HG03139 (cell line): ENCODE measurements at regions not wholly inside any gene's neighbourhood (a gene's known extent, or its start where the extent isn't known, plus 50 kb on each side); places are given as distances from the start of the nearest gene placed in this dataset.
"Not testable (repeated sequence)": the region's sequence is repeated elsewhere in the genome, so short reads cannot be mapped to it uniquely, and the experiment has no call there.

Experiments
- ATAC-seq: cut with Tn5 transposase; IDR thresholded peaks from one replicate; pipeline ENCODE4 v1.9.1; 2021; ENCODE audit not compliant: unreplicated experiment

DNA sequence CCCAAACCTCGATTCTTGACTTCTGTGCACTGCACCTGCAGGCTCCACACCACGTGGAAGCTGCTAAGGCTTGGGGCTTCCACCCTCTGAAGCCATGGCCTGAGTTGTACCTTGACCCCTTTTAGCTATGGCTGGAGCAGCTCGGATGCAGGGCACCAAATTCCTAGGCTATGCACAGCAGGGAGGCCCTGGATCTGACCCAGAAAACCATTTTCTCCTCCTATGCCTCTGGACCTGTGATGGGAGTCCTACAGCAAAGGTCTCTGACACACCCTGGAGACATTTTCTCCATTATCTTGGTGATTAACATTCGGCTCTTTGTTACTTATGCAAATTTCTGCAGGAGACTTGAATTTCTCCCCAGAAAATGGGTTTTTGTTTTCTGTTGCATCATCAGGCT, 309.2 kb upstream of the DDI1 start:
- ATAC-seq: no peak

DNA sequence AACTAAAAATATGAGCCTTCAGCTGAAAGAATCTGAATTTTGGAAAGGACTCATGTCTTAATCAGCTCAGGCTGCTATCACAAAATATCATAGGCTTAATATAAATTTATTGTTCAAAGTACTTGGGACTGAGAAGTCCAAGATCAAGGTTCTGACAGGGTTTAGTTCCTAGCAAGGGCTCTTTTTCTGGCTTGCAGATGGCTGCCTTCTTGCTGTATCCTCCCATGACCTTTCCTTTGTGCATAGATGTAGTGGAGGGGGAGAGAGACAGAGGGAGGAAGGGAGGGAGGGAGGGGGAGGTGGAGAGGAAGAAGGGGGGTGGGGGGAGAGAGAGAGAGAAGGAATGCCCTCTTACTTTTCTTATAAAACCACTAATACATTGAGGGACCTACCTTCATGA, 306.8 kb upstream of the DDI1 start:
- ATAC-seq: no peak

DNA sequence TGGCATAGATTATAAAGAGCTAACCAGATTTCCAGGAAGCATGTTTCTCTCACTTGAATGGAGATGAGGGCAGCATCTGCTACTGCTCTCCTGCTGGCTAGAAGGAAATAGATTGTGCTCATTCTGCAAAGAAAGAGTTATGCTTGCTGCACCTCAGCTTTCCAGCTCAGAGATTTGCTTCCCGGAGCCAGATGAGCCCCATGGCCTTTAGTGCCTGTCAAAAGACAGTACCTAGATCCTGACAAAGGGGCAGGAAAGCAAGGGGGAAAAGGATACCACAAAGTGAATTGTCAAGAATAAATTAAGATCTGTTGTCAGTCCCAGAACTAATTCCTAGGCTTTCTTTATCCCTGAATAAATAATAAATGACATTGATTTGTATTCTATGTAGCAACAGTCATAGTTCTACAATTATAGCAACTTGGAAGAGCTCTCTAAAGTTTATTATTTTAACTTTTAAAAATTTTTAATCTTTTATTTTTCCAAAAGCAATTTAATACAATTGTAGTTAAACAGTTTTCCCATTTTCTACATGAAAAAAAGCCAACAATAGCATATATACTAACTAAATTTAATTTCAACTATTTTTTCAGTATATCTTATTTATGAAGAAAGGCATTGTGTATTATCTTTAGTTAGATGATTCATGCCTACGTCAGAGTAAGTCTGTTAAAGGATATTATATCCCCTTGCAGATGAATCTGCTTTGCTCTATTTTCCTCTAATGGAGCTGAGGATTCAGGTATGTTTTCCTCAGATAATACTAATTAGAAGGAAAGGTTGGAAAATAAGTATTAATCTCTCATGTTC, 306.1 kb upstream of the DDI1 start:
- no peak for ATAC-seq

DNA sequence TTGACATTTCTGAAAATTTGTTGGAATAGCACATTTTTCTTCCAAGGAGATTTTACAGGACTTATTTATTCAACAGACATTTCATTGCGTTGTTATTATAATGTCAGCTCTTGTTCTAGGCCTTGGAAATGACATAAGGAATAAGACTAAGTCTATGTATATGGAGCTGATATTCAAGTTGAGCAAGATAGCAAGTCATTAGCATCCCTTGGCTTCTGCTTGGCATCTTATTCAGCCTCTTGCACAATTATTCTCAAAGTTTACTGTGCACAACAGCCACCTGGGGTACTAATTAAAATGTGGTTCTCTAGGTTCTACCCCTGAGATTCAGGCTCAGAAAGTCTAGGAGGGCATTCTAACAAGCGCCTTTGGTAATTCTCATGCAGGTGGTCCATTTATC, 304.8 kb upstream of the DDI1 start:
- ATAC-seq: no peak

DNA sequence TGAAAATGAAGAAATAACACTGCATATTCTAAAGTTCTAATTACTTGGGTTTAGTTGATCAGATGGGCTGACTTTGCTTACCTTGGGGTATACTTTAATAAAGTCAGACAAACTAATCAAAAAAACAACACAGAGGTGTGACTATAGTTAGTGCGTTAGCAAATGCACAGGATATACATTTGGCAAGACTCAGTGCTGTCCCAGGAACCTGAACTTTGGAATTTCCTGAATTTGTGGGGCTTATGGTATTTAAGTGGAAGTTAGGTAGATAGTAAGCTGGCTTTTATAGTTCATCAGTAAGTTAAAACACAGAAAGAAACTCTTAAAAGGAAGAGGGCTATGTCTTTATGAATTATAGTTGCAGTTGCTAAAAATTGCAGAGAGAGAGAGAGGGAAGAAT, 302.6 kb upstream of the DDI1 start:
- ATAC-seq: no peak

DNA sequence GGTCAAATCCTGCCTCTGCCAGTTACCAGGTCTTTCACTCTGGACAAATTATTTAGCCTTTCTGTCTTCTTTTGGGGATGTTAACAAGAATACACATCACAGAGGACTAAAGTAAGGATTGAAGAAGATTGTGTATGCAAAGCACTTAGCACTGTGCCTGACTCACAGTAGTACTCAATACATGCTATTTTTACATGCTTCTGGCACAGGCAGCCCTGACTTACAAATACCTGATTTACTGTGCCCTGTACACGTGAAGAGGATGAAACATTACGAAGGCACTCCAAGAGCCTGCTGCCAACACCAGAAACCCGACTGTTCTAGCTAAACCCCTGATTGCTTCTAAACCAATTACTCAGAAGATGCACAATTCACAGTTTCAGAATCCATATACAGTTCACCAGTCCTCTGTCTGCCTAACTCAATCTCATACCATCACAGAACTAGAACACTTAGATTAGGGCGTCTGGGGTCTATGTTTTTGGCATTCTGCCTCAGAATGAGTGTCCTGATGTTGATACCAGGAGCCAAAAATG, 300.9 kb upstream of the DDI1 start:
- no peak for ATAC-seq

DNA sequence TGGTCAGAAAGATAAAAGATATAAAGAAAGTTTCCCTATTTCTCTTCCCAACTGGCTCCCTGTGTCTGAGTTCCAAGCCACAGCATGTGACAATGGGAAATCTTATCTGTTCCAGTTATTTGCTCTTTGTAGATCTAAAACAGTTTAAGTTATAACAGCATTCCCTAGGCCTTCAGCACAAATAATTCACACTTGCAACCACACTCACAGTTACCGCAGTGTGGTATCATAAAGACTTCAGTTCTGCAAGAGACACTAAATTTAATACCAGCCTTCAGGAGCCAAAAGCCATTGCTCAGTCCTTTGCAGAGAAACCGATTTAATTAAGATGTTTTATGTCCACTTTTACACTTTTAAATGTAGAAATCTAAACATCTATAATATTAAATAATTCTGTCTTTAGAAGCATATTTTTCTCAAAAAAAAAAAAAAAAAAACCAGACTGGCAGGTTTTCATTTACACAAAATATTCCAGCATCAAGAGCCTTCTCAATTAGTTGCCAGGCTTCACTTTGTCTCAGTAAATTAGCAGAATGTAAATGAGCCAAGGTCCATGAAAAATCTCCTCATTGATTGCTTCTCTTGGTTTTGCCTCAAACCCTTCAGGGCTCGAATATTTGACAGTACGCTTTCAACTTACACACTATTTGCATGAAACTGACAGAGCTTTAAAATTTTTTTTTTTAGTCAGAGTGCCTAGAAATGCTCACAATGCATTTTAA, 300.0 kb upstream of the DDI1 start:
- no peak for ATAC-seq

DNA sequence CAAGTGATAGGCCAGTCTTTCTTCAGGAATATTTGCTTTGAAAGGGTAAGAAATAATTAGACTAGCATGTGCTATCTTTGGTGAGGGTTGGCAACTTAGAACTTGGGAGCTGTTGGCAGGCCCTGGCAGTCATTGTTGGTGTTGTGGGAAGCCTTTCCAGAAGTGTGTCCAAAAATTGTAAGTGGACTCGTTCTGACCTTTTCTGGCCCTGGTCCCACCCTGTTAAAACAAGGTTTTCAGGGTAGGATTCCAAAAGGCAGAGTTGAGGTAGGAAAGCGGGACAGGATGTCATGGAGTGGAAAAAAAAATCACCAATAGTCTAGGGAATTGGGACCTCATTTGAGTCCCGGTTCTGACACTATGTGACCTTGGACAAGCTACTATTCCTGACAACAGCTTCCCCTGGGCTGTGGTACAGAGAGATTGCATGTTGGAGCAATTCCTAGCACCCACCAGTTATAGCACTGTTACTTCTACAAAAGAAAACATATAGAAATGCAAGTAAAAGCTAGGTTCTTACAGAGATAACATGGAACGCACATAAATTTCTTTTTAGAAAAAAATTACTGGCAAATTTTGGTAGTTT, 299.3 kb upstream of the DDI1 start:
- no peak for ATAC-seq

DNA sequence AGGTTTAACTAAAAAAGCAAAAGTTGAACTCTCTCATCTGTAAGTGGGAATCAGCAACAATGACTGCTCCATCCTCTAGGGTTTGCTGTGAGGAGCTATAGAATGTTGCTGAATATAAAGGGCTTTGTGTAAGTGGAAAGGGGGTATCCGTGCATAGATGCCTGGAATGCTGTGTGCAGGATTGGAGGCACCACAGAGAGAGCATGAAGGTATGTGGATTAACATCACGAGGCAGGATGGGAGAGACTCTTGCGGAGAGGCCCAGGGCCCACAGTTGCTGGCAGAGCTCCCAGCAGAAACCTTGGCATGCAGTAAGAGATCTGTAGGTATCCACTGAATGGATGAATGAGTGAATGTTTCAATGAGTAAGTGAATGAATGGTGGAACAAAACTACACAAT, 298.7 kb upstream of the DDI1 start:
- no peak for ATAC-seq

DNA sequence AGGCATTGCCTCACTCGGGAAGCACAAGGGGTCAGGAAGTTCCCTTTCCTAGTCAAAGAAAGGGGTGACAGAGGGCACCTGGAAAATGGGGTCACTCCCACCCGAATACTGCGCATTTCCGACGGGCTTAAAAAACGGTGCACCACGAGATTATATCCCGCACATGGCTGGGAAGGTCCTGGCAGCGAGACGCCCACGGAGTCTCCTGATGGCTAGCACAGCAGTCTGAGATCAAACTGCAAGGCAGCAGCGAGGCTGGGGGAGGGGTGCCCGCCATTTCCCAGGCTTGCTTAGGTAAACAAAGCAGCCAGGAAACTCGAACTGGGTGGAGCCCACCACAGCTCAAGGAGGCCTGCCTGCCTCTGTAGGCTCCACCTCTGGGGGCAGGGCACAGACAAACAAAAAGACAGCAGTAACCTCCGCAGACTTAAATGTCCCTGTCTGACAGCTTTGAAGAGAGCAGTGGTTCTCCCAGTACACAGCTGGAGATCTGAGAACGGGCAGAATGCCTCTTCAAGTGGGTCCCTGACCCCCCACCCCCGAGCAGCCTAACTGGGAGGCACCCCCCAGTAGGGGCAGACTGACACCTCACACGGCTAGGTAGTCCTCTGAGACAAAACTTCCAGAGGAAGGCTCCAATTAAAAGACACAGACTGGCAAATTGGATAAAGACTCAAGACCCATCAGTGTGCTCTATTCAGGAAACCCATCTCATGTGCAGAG, 297.2 kb upstream of the DDI1 start:
- ATAC-seq: not testable (repeated sequence)

DNA sequence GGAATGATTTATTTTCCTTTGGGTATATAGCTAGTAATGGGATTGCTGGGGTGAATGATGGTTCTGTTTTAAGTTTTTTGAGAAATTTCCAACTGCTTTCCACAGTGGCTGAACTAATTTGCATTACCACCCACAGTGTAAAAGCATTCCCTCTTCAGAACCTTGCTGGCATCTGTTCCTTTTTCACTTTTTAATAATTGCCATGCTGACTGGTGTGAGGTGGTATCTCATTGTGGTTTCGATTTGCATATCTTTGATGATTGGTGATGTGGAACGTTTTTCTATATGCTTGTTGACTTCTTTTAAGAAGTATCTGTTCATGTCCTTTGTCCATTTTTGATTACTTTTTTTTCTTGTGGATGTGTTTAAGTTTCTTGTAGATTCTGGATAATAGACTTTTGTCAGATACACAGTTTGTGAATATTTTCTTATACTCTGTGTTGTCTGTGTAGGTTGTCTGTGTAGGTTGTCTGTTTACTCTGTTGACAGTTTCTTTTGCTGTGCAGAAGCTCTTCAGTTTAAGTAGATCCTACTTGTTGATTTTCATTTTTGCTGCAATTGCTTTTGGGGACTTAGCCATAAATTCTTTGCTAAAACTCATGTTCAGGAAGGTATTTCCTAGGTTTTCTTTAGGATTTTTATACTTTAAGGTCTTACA, 291.8 kb upstream of the DDI1 start:
- ATAC-seq: no peak

DNA sequence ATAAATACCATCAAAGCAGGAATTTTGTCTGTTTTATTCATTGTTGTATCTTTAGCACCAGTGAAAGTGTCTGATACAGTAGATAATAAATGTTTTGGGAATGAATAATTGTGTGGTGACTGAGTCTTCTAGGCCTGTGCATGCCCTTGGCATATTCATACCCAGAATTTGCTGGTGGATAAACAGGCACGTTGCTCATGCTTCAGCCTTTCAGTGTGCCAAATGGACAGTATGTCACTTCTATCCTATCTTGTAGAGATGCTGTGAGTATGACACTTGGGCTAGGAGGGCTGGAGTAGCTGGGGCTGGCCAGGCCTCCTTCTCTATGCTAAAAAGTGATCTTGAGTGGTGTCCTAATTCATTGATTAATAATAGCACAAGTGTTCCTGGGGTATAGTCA, 287.3 kb upstream of the DDI1 start:
- ATAC-seq: no peak

DNA sequence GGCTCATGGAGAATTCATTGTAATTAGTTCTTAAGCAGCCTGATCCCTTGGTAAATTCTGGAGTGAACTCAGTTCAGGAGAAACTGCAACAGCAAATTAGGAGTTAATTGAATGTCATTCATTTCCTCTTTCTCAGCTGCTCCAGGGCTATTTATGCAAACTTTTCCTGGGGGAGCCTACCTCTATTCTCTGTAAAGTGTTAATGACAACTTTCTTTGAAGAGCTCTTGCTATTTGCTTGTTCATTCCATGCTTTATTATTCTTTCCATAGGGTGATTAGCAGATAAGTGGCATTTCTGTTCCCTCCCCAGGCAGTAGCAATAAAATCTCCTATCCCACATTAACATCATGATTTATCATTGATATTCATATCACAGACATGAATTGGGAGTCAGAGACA, 267.6 kb upstream of the DDI1 start:
- no peak for ATAC-seq

DNA sequence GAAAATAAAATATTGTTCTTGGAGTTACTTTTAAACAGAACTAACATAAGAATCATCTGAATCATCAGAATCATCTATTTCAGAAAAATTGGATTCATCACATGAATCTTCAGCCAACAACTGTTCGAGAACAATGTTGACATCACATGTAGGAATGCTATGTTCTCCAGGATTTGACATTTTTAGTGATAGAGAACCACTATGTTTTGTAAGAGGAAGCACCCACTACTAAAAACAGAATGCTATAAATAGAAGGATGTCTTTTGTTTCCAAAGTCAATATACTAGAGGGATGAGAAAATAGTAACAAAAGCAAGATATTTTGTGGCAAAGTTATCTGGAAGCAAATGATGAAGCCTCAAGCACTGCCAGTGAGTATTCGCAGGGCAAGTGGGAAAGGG, 263.4 kb upstream of the DDI1 start:
- no peak for ATAC-seq

DNA sequence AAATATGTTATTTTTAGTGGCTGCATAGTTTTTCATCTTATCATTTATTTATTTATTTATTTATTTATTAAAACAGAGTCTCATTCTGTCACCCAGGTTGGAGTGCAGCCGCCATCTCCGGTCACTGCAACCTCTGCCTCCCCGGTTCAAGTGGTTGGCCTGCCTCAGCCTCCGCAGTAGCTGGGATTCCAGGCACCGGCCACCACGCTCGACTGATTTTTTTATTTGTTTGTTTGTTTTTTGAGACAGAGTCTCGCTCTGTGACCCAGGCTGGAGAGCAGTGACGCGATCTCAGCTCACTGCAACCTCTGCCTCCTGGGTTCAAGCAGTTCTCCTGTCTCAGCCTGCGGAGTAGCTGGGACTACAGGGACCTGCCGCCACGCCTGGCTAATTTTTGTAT, 262.9 kb upstream of the DDI1 start:
- no peak for ATAC-seq

DNA sequence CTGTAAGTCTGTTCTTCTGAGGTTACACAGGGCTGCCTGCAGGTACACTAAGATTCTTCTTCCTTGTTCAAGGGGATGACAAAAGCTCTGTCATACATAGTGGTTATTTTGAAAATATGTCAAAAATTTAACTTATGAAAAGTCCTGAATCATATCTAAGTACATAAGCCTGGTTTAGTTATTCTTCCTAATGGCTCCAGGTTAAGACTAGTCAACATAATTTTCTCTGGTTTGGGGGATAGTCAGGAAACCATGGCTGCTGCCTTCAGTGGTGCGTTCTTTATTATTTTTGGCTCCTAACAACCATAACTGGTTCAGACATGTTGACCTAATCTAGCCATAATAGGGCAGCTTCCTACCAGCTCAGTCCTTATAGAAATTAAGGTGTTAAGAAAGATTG, 257.4 kb upstream of the DDI1 start:
- ATAC-seq: no peak

DNA sequence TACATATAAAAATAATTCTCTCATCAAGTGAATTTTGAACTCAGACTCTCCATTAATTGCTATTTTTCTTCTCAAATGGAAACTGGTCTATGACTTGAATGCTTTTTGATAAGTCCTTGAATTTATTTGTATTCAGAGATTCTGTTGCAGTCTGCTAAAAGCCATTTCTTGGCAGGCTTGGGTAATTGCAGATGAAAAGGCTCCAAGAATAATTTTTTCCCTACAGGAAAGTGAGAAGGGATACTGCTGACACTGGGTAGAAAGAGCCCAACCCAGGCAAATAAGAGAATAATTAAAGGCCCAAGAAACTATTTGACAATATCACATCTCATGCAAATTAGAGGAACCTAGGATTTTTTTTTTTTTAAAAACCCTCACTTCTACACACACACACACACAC, 246.5 kb upstream of the DDI1 start:
- no peak for ATAC-seq

DNA sequence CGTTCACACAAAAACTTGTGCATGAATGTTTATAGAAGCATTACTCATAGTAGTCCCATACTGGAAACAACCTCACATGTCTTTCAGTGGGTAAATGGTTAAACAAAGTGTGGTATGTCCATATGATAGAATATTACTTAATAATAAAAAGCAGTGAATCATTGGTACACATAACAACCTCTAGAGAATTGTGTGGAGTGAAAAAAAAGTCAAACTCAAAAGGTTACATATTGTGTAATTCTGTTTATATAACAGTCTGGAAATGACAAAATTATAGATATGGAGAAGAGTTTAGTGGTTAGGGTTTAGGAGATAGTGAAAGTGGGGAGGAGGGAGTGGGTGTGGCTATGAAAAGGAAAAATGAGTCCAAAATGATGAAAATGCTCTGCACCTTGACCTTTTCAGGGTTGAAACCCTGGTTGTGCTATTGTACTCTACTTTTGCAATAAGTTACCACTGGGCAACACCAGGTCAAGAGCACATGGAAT, 243.4 kb upstream of the DDI1 start:
- ATAC-seq: no peak

DNA sequence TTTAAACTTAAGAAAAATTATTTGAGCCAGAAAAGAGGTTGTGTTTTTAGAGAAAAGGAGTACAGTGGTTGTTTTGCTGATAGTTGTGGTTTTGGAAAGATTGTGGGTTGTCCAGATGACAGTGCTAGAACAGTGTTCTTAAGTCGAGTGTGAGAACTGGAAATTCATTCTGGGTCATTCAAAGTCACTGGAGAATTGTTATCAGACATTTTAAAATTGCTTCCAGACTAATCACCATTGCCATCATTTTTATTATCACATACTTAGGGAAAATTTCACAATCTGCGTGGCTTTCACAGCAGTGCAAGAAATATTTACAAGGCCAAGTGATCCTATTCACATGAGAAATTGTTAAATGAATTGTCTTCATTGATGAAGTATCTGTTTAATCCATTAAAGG, 242.2 kb upstream of the DDI1 start:
- no peak for ATAC-seq

DNA sequence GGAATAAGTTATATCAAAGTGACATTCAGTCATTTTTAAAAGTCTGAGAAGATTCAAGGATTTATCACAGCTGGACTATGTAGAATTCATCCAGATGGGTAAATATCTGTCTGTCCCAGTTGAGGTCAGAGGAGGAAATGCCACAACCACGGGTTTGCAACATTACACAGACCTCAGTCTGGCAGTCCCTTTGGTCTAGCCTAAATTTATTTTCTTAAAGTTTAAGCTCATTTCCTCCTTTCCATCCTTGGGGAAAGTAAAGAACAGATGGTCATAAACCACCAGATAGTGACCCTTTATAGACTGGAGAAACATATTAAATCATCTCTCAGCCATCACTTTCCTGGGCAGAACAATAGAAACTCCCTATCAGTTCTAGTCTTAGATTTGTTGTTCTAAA, 238.4 kb upstream of the DDI1 start:
- ATAC-seq: no peak

DNA sequence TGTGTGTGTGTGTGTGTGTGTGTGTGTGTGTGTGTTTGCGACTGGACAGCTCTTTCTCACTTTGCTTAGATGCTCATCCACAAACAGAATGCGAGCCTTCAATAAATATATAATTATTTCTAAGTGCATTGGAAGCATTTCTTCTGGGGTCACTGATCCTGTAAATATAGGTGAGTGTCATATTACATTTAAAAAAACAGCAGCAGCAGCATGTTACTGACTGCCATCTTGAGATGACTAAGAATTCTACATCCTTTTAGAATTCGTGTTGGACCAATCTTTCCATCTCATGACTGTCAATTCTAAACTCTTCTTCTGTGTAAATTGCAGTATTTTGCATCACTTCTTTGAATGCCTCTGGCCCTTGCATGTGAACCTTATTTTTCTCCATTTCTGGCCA, 238.0 kb upstream of the DDI1 start:
- no peak for ATAC-seq
